BJ (cell line): ENCODE measurements at regions not wholly inside any gene's neighbourhood (a gene's known extent, or its start where the extent isn't known, plus 50 kb on each side); places are given as distances from the start of the nearest gene placed in this dataset.

ENCODE experiments used
- CTCF ChIA-PET: fragments of 350-600 bp; formaldehyde crosslinking; extraction: SDS; loops from one replicate; lab custom pipeline; 2021; ENCODE audit warnings: antibody characterized with exemption, inconsistent platforms; lab: Yijun Ruan, JAX
- POLR2A ChIA-PET: fragments of 300-600 bp; sonication (Branson Sonifier 250); formaldehyde crosslinking; extraction: SDS; loops from one replicate; lab custom pipeline; 2021; ENCODE audit warnings: antibody characterized with exemption; lab: Charles Lee
- DNase-seq: peaks from one replicate; pipeline ENCODE4 v3.0.0-alpha.2; 2011; ENCODE audit warnings: low read depth
- H3K27me3 ChIP-seq: 2 replicates; pipeline ENCODE4 v1.6.0; 2011; ENCODE audit warnings: low read length; ENCODE audit not compliant: control insufficient read depth, insufficient read depth
- H3K36me3 ChIP-seq: 2 replicates; pipeline ENCODE4 v1.5.1; 2011; ENCODE audit warnings: low read length; ENCODE audit not compliant: control insufficient read depth, insufficient read depth
- H3K4me3 ChIP-seq: 2 replicates; pipeline ENCODE4 v1.5.1; 2011; ENCODE audit warnings: low read depth, mild to moderate bottlenecking, control low read depth, low read length
- TF ChIP-seq, protein P1 (sequence below): IDR thresholded peaks from 2 replicates; pipeline ENCODE4 v1.5.1; 2011; ENCODE audit warnings: low read depth, mild to moderate bottlenecking, control low read depth, inconsistent platforms, low read length, moderate library complexity; ENCODE audit not compliant: insufficient read depth

DNA sequence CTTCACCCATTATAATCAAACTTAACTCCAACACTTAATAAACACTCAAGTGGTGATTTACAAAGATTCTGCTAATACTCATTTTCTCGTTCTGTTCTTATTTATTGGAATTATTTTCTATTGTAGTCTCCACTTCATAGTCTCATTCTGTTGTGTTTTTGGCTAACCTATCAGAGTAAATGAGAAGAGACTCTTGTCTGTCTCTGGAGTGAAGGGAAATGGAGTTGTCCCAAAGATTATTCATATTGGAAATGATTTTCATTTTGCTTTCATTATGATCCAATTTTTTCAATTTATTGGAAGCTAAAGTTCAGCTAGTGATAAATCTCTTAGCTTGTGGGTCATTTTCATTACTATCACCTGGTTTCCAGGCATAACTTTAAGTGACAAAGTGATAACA, 454.9 kb upstream of the JAG1 start:
- Histone ChIP-seq H3K27me3 (peaks cover 2% of the 10 kb centered on the region; the same call in 1 of the 2 replicates), H3K4me3 (no peak overlapping the region), H3K36me3 (no peaks in the 10 kb centered on the region)
- TF ChIP-seq, protein P1, sequence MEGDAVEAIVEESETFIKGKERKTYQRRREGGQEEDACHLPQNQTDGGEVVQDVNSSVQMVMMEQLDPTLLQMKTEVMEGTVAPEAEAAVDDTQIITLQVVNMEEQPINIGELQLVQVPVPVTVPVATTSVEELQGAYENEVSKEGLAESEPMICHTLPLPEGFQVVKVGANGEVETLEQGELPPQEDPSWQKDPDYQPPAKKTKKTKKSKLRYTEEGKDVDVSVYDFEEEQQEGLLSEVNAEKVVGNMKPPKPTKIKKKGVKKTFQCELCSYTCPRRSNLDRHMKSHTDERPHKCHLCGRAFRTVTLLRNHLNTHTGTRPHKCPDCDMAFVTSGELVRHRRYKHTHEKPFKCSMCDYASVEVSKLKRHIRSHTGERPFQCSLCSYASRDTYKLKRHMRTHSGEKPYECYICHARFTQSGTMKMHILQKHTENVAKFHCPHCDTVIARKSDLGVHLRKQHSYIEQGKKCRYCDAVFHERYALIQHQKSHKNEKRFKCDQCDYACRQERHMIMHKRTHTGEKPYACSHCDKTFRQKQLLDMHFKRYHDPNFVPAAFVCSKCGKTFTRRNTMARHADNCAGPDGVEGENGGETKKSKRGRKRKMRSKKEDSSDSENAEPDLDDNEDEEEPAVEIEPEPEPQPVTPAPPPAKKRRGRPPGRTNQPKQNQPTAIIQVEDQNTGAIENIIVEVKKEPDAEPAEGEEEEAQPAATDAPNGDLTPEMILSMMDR = no peak
- CTCF ChIA-PET = no interaction called here
- DNase-seq = no peak
- POLR2A ChIA-PET = no interaction called here

DNA sequence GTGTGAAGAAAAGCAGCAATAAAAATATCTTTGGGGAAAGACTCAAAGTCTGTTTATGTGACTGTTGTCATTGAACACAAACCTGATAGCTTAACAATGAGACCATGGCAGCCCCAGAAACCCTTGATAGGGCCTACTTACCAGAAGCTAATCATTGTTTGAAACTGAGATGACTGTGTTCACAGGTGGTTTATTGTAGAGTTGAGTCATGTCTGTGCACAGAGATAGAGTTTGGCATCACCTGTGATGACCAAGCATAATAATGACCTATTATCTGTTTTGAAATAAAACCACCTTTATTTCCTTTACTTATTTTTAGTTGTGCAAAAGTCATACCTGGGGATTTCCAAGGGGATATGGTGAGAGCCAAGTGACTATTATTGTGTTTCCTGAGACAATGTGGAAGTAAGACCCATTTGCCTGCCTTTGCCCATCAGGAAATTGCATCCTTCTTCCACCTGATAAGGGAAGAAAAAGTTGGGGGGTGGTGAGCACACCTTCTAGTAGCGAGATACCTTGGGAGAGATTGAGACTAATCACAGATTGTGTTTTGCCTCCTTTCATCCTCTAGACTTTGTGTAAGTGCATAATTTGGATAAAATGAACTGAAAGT, 456.9 kb upstream of the JAG1 start:
- H3K36me3 ChIP-seq = no peaks in the 10 kb centered on the region
- H3K27me3 ChIP-seq = peaks cover 2% of the 10 kb centered on the region; the same call in 1 of the 2 replicates
- CTCF ChIA-PET = interaction anchor here (0.6 kb wide), 1 partner anchor 1070 kb away, joined by 3 read pairs; no protein-coding TSS in a partner anchor
- POLR2A ChIA-PET = no interaction called here
- DNase-seq = no peak
- TF ChIP-seq, protein P1 = no peak
- no peak overlapping the region for H3K4me3 ChIP-seq

DNA sequence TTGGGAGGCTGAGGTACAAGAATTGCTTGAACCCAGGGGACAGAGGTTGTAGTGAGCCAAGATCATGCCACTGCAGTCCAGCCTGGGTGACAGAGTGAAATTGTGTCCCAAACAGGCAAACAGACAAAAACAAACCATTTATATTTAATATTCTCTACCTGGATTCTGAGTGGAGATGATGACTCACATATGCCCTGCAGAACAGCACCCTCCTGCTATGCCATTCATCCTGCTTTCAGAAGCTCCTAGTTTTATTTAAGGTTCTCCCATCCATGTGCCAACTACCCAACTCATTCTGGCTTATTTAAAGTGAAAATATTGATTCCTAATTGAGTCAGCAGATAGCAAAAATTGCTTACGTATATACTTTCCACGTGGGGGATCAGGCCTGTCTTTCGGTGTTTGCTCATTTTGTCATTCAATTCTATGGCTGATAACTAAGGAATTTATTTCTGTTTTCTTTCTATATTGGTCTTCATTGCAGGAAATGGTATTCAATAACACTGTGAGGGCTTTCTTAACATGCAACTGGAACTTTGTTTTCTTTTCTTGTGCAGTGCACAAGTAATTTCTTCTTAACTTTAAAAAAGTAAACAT, 459.1 kb upstream of the JAG1 start:
- no peaks in the 10 kb centered on the region for H3K36me3 ChIP-seq
- DNase-seq = no peak
- ChIA-PET CTCF (no interaction called here), POLR2A (no interaction called here)
- H3K4me3 ChIP-seq = no peak overlapping the region
- peaks cover 2% of the 10 kb centered on the region; the same call in 1 of the 2 replicates for H3K27me3 ChIP-seq
- TF ChIP-seq, protein P1 = no peak

DNA sequence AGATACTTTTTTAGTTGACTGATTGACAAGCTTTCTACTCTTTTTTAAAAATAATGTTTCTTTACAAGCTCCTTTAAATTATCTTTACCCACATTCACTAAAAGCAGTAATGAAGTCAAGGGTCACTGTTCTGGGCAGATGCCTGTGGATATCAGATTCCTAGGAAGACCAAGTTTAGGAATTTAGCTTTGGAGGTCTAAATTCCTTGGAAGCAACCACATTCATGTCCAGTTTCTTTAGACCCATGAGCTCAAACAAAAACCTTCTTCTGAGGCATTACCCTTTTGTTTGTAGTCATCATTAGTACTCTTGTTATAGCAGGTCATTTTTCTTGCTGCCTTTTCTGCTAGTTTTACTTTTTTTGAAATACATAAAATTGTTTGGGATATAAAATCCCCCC, 462.9 kb upstream of the JAG1 start:
- CTCF ChIA-PET = no interaction called here

DNA sequence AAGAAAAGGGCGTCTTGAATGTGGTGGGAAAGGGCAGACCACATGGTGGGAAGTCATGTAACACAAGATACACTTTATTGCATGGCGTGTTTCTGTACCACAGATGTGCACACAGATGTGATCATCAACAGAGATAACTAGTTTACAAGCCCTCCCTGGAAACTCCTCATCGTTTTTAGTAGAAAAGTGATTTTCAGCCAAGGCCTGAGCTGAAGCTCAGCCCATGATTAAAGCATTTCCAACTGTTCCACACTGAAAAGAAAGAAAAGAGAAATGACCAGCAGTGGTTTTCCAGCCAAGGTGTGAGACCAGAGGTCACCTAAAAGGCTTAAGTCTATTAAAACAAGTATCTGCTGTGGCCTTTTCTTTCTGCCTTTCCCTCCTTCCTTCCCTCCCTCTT, 463.9 kb upstream of the JAG1 start:
- POLR2A ChIA-PET = no interaction called here
- TF ChIP-seq, protein P1 = no peak

More for the DNA sequence above, 462.9 kb upstream of the JAG1 start:
- Histone ChIP-seq H3K36me3 (no peaks in the 10 kb centered on the region), H3K4me3 (no peak overlapping the region), H3K27me3 (no peaks in the 10 kb centered on the region; the same call in 1 of the 2 replicates)
- POLR2A ChIA-PET = no interaction called here
- no peak for DNase-seq
- TF ChIP-seq, protein P1 = no peak

More for the DNA sequence above, 463.9 kb upstream of the JAG1 start:
- H3K4me3 ChIP-seq = no peak overlapping the region
- no peak for DNase-seq
- CTCF ChIA-PET = no interaction called here
- H3K36me3 ChIP-seq = no peaks in the 10 kb centered on the region
- H3K27me3 ChIP-seq = no peaks in the 10 kb centered on the region; the same call in 1 of the 2 replicates
